ENCODE measurements at regions not wholly inside any gene's neighbourhood (a gene's known extent, or its start where the extent isn't known, plus 50 kb on each side); places are given as distances from the start of the nearest gene placed in this dataset.
"Not testable (repeated sequence)": the region's sequence is repeated elsewhere in the genome, so short reads cannot be mapped to it uniquely, and the experiment has no call there.

GRCh38 chr13:42400188-42400833 lies 128.4 kb downstream of the AKAP11 start:
- no peak for DNase-seq

DNA sequence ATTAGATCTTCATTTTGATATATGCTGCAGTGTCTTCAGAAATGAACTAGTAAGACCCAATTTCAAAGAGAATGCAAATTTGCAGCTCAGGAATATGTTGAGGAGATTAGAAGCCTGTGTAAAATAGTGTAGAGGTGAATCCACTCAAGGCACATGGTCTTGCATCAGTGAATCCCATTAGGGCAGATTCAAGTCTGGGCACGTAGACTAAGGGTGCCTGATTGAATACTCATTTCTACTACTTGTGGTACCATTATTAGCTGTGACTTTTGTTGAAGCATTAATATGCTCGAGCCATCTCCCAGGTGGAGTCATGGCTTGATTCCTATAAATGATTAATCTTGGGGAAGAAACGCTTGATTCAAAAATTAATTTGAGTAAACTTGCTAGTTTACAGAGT lies 129.4 kb downstream of the AKAP11 start:
- no peak for DNase-seq

GRCh38 chr13:42405665-42406390 lies 133.9 kb downstream of the AKAP11 start:
- DNase-seq: peak in 1 of 2 experiments; percentile 68

- no peak for DNase-seq
These were observed 137.1 kb downstream of the AKAP11 start for GRCh38 chr13:42409075-42409474.

DNA sequence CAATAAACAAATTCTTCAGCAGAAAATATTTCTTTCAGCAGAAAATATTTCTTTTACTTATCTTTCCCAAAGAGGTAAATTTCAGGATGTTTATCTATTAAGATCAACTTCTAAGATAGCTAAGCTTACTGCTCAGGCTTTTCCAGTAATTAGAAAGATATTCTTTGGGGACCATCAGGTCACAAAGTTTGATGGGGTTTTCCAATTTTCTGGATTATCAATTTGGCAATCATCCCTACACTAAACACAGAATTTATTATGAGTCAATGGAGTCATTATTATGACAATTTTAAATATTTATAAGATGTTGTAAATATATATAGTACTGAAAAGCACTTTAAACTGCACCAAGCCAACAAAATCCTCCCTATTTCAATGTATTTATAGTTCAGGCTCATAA lies 137.6 kb downstream of the AKAP11 start:
- no peak for DNase-seq

DNA sequence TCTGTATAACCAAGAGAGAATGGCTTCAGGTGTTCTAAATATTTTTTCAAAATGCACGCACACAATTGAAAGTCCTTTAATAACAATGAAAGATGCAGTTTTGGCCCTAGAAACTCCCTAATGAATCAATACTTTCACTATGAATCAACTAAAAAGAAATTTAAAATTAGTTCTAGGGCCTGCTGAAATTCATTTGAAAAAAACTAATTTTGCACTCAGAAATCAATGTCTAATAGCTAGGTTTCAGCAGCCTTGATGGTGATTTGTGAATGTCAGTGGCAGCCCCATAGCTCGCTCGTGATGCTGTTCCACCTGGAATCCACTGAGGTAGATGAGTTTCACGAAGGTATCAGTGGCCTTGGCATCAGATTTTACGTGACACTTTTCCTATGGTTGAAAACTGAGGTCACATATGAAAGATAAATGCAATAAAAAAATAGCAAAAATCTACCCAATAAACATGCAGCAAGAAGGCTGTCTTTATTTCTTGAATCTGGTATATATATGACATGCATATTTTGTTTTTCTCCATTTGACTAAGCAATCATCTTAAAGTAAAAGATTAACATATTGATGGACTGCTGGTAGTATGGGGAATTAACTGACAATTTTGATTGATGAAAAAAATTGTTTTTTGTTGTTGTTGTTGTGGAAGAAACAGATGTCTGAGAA lies 141.0 kb downstream of the AKAP11 start:
- DNase-seq: no peak

- no peak for DNase-seq
These were observed 141.5 kb downstream of the AKAP11 start for GRCh38 chr13:42413484-42413815.

DNA sequence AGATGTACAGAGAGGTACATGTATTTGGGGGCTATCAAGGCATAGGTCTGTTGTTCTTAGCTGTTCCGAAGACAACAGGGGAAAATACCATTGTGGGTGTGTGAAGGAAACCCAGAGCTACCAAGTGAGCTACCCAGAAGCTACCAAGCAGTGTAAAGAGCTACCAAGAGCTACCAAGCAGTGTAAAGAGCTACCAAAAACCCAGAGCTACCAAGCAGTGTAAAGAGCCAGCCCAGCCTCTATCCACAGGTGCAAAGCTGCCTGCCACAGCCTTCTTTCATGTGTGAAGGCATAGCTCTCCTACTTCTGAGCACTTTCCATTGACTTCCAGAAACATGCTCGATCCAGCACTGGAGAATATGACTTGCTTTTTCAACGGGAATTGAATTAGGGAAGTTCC lies 145.7 kb downstream of the AKAP11 start:
- DNase-seq: no peak

DNA sequence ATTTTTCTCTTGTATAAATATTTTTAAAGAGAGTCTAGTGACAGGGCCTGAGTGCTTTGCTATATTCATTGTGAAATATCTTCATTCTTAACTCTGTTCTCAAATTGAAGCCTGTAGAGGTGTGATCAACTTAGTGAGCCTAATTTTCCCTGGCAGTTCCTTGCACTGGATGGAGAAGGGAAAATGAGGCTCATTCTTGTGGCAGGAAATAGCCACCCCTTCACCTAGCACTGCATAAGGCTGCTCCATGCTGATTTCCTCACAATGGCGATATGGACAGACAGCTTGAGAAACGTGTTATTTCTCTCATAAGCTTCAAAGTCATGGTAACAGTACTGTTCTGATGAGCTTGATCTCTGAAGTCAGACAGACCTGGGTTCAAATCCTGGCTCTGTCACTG lies 146.2 kb downstream of the AKAP11 start:
- no peak for DNase-seq

GRCh38 chr13:42420304-42420703 lies 148.4 kb downstream of the AKAP11 start:
- DNase-seq: peak; percentile 54 to 71

DNA sequence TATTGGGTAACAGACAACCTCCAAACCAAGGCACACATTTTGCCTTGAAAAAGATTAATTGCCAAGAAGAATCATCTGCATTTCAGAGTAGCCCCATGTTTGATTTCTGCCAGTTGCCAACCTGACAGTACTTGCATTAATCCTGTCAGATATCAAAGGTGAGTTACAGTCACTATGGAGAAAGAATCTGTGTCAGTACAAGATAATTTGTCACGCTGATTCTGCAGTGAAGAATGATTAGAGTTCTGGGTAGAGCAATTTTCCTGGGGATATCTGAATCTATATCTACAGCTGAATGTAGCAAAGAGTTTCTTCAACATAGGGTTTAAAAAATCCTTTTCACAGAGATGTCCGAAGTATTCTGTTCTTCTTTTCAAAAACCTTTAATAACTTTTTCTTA lies 150.7 kb downstream of the AKAP11 start:
- no peak for DNase-seq

DNA sequence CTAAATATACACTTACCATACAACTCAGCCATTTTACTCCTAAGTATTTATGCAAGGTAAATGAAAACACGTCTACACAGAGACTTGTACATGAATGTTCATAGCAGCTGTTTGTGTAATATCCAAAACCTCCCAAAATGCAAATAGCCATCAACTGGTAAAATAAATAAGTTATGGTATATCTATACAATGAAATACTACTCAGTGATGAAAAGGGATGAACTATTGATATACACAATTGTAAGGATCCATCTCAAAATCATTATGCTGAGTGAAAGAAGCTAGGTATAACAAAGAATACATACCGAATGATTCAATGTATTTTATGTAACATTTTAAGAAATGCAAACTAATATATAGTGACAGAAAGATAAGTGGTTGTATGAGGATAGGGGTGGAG lies 149.8 kb upstream of the TNFSF11 start:
- DNase-seq: no peak

GRCh38 chr13:42445354-42445753 lies 128.6 kb upstream of the TNFSF11 start:
- no peak for DNase-seq

- DNase-seq: not testable (repeated sequence)
These were observed 127.4 kb upstream of the TNFSF11 start for GRCh38 chr13:42446597-42446996.

GRCh38 chr13:42453091-42453645 lies 120.8 kb upstream of the TNFSF11 start:
- DNase-seq: no peak

DNA sequence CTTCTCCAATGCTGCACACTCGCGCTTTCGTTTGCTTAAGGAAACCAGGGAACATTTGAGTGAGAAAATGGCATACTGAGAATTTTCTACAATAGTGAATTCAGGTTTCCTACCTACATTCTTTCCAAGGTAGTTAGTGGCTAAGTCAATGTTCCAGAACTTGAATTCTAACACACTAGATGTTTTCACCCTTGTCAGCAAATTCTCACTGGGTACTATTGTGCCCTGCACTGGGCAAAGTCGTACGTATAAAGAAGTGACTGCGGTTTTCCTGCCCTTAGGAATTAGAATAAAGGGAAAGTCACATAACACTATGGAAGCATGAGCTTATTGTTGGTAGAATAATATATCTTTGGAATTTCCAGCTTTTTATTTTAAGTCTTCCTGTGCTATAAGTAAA lies 119.2 kb upstream of the TNFSF11 start:
- no peak for DNase-seq

DNA sequence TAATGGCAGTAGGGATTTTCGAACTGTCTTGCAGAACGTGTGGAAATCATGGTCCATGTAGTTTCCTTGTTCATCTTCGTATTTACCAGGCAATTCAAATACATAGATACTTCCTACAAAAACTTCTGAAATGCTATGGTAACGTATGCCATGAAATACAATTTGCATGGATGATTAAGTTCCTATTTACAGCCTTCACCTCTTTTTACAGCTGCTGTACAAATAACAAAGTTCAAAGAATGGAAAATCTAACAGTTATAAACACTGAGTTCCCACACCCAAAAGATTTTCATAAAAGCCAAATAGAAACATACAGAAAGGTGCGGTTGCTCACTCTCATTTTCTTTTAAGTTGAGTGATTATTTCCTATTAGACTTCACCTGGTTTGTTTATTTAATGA lies 115.8 kb upstream of the TNFSF11 start:
- DNase-seq: no peak

GRCh38 chr13:42466123-42466522 lies 107.8 kb upstream of the TNFSF11 start:
- DNase-seq: no peak

GRCh38 chr13:42466609-42467008 lies 107.3 kb upstream of the TNFSF11 start:
- DNase-seq: no peak

- DNase-seq: peak in 1 of 2 experiments; percentile 51
These were observed 99.0 kb upstream of the TNFSF11 start for GRCh38 chr13:42474954-42475353.

- no peak for DNase-seq
These were observed 96.3 kb upstream of the TNFSF11 start for GRCh38 chr13:42477596-42478190.

- DNase-seq: no peak
These were observed 95.3 kb upstream of the TNFSF11 start for GRCh38 chr13:42478531-42479156.

- no peak for DNase-seq
These were observed 89.6 kb upstream of the TNFSF11 start for GRCh38 chr13:42484386-42484785.

All from stimulated activated CD4-positive, alpha-beta T cell treated with anti-CD3 and anti-CD28 coated beads, Interleukin-4, amount 100 ng/mL, for 4 hours (primary cell).